ENCODE measurements at regions not wholly inside any gene's neighbourhood (a gene's known extent, or its start where the extent isn't known, plus 50 kb on each side); places are given as distances from the start of the nearest gene placed in this dataset.

DNA sequence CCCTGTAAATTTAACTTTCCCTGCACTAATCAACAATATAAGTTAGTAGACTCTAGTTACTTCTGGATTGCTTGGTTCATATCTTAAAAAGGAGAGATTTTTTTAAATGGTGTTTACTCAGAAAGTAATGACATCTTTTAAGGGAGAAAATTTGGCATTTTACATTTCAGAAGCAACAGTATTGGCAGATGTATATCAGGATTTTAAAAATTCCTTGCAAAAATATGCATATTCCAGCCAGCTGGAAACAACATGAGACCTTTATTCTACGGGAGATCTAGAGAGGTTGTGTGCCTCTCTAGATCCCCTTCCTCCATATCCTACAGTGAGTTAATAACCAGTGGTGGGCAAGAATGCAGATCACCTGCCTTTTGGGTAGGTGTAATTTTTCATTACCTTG is 848.2 kb downstream of the USP25 start:
- Histone ChIP-seq H3K27me3 (replicated peaks in 1 of 7) (no peaks in the 10 kb centered on the region), H3K4me1 (no peaks in the 10 kb centered on the region), H3K36me3 (no peaks in the 10 kb centered on the region), H3K9me3 (peaks cover 0 to 4% (median 0%) of the 10 kb centered on the region in 8 donors), H3K27ac (no peak overlapping the region), H3K4me3 (no peak overlapping the region)
- TF ChIP-seq POLR2AphosphoS5 (IDR thresholded peaks at IDR 0.05) (no peak), POLR2A (IDR thresholded peaks at IDR 0.05) (no peak)
- TF ChIP-seq, protein P1, sequence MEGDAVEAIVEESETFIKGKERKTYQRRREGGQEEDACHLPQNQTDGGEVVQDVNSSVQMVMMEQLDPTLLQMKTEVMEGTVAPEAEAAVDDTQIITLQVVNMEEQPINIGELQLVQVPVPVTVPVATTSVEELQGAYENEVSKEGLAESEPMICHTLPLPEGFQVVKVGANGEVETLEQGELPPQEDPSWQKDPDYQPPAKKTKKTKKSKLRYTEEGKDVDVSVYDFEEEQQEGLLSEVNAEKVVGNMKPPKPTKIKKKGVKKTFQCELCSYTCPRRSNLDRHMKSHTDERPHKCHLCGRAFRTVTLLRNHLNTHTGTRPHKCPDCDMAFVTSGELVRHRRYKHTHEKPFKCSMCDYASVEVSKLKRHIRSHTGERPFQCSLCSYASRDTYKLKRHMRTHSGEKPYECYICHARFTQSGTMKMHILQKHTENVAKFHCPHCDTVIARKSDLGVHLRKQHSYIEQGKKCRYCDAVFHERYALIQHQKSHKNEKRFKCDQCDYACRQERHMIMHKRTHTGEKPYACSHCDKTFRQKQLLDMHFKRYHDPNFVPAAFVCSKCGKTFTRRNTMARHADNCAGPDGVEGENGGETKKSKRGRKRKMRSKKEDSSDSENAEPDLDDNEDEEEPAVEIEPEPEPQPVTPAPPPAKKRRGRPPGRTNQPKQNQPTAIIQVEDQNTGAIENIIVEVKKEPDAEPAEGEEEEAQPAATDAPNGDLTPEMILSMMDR (IDR thresholded peaks at IDR 0.05 in 8 of 11, conservative IDR thresholded peaks at IDR 0.05 in 3 of 11), result no peak
- no peak for DNase-seq
- intact Hi-C loops (cut with DNase I; ENCODE audit: low total_unique reads), result no loop called here
- WGBS, 5 donors, result 81 to 100% (median 93%) methylated on average over 1 of the region's 1 CpG

DNA sequence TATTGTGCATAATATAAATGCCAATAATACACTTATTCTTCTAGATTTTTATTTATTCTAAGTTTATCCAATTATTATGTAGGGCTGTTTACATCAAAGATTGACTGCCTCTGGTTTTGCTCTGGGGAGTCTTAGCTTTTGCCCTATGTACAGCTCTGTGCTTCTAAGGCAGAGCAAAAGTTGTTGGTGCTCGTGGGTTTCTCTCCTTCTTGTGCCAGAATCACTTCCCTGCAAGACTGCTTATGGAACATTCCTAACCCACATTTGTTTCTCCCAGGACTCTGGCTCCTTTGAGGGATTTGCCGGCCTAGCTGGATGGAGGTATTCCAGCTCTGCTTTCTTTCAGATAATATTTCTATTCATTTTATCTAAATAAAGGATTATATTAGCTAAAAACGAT is 849.1 kb downstream of the USP25 start:
- Histone ChIP-seq H3K27me3 (replicated peaks in 1 of 7) (no peaks in the 10 kb centered on the region), H3K4me1 (no peaks in the 10 kb centered on the region), H3K27ac (no peak overlapping the region), H3K4me3 (no peak overlapping the region), H3K9me3 (peaks cover 0 to 4% (median 0%) of the 10 kb centered on the region in 8 donors), H3K36me3 (no peaks in the 10 kb centered on the region)
- 57 to 77% (median 68%) methylated on average over 3 of the region's 3 CpGs for WGBS, 5 donors
- intact Hi-C loops (cut with DNase I; ENCODE audit: low total_unique reads), result no loop called here
- DNase-seq, result no peak
- TF ChIP-seq, protein P1 (IDR thresholded peaks at IDR 0.05 in 8 of 11, conservative IDR thresholded peaks at IDR 0.05 in 3 of 11), result no peak

DNA sequence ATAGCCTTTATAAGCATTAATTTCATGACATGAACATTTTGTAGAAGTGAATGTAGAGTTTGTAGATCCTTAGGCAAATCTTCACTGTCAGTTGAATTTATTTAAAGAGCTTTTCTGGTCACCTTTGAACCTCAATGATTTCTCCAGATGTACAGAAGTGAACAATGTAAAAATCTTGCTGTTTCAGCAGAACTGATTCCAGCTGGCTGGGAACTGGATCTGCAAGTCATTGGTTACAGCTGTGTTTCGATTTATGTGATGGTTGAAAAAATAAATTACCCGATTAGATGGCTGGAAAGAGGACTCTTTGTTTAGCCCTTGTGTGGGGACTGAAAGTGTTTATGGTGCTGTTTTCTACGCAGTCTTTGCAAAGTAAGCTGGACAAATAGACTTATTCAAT is 849.8 kb downstream of the USP25 start:
- H3K36me3 ChIP-seq, result no peaks in the 10 kb centered on the region
- peaks cover 0 to 4% (median 0%) of the 10 kb centered on the region in 8 donors for H3K9me3 ChIP-seq
- H3K4me3 ChIP-seq, result no peak overlapping the region
- no peaks in the 10 kb centered on the region for H3K4me1 ChIP-seq
- intact Hi-C loops (cut with DNase I; ENCODE audit: low total_unique reads), result no loop called here
- no peak for DNase-seq
- H3K27me3 ChIP-seq (replicated peaks in 1 of 7), result no peaks in the 10 kb centered on the region
- TF ChIP-seq, protein P1 (IDR thresholded peaks at IDR 0.05 in 8 of 11, conservative IDR thresholded peaks at IDR 0.05 in 3 of 11), result no peak
- TF ChIP-seq POLR2AphosphoS5 (IDR thresholded peaks at IDR 0.05), result no peak
- no peak for TF ChIP-seq POLR2A (IDR thresholded peaks at IDR 0.05)
- 59 to 76% (median 72%) methylated on average over 3 of the region's 3 CpGs for WGBS, 5 donors
- no peak overlapping the region for H3K27ac ChIP-seq

DNA sequence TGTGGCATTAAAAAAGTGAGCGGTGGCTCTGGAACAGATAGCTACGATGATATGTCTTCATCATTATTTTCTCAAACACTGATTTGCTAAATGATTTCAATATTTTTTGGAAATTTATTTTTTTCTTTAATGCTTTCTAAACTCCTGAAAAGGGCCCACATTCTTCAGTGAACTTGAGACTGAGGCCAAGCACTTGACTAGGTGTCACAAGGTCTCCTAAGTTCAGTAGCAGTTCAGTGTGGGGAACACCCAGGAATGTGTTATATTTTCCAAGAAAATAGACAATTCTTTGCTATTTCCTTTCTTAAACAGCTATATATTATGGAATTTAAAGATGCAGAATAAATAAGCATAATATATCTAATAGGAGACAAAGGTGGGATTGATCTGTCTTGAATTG is 850.9 kb downstream of the USP25 start:
- intact Hi-C loops (cut with DNase I; ENCODE audit: low total_unique reads), result no loop called here
- 90 to 95% (median 94%) methylated on average over 2 of the region's 2 CpGs for WGBS, 5 donors
- TF ChIP-seq POLR2A (IDR thresholded peaks at IDR 0.05), result no peak

DNA sequence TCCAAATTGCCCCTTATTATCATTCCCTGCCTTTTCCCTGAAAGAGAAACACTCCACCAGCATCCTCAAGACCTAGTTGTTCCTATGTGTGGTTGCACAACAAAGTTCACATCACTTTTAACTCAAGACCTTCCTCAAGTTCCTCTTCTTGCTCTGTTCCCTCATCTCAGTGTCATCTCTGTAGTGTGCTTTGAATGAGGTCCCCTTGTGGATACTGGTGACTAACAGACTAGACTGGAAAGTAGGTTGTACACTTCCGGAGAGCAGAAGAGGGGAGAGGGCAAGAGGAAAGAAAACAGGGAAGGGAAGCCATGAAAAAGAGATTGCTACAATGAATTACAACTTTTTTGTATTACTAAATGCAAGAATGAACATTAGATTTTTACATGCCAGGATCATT is 853.8 kb downstream of the USP25 start:
- Histone ChIP-seq H3K36me3 (no peaks in the 10 kb centered on the region), H3K9me3 (no peaks in the 10 kb centered on the region), H3K27me3 (replicated peaks in 1 of 7) (no peaks in the 10 kb centered on the region), H3K4me1 (no peaks in the 10 kb centered on the region), H3K4me3 (no peak overlapping the region), H3K27ac (no peak overlapping the region)
- DNase-seq, result no peak
- TF ChIP-seq POLR2A (IDR thresholded peaks at IDR 0.05), result no peak
- TF ChIP-seq POLR2AphosphoS5 (IDR thresholded peaks at IDR 0.05), result no peak
- TF ChIP-seq, protein P1 (IDR thresholded peaks at IDR 0.05 in 8 of 11, conservative IDR thresholded peaks at IDR 0.05 in 3 of 11), result no peak
- 71 to 88% (median 84%) methylated on average over 1 of the region's 1 CpG for WGBS, 5 donors
- intact Hi-C loops (cut with DNase I; ENCODE audit: low total_unique reads), result no loop called here

More for the DNA sequence above, 850.9 kb downstream of the USP25 start:
- Histone ChIP-seq H3K4me1 (no peaks in the 10 kb centered on the region), H3K4me3 (no peak overlapping the region), H3K36me3 (no peaks in the 10 kb centered on the region), H3K27me3 (replicated peaks in 1 of 7) (no peaks in the 10 kb centered on the region), H3K27ac (no peak overlapping the region), H3K9me3 (no peaks in the 10 kb centered on the region)
- DNase-seq, result no peak

All from spleen (tissue), 11 donors.